IMR-90 (cell line): ENCODE measurements at regions not wholly inside any gene's neighbourhood (a gene's known extent, or its start where the extent isn't known, plus 50 kb on each side); places are given as distances from the start of the nearest gene placed in this dataset.

Experiments used
- ATAC-seq: fragments of 200-7000 bp; cut with Tn5 transposase; 2 replicates; pipeline ENCODE4 v1.9.1; 2020; ENCODE audit warnings: low read depth, mild to moderate bottlenecking, moderate library complexity
- BruUV-seq: library from RNA; stranded (reverse); fragments of 400-500 nt; replicated peaks from 2 replicates; lab custom pipeline; 2021; lab: Mats Ljungman, UMichigan
- CTCF ChIA-PET: fragments of 300-600 bp; formaldehyde crosslinking; extraction: SDS; loops from one replicate; lab custom pipeline; 2021; ENCODE audit warnings: antibody characterized with exemption; lab: Yijun Ruan, JAX
- POLR2A ChIA-PET: fragments of 300-600 bp; sonication (Branson Sonifier 250); formaldehyde crosslinking; loops from one replicate; lab custom pipeline; 2022; ENCODE audit warnings: antibody characterized with exemption; ENCODE audit not compliant: unreplicated experiment; lab: Charles Lee
- DNase-seq: peaks from one replicate; pipeline ENCODE4 v3.0.0; 2013
- H2AFZ ChIP-seq: replicated peaks from 2 replicates; pipeline ENCODE3; 2013; ENCODE audit warnings: low read length, mild to moderate bottlenecking; ENCODE audit not compliant: poor library complexity
- H2AK5ac ChIP-seq: 2 replicates; pipeline ENCODE4 v1.6.1; 2013; ENCODE audit warnings: low read depth, low read length, inconsistent platforms
- H2AK9ac ChIP-seq: replicated peaks from 2 replicates; pipeline ENCODE3; 2013; ENCODE audit warnings: mild to moderate bottlenecking, low read depth, low read length, moderate library complexity; ENCODE audit not compliant: poor library complexity
- H2BK120ac ChIP-seq: 2 replicates; pipeline ENCODE4 v1.6.1; 2013; ENCODE audit warnings: low read depth, low read length, inconsistent platforms
- H2BK15ac ChIP-seq: 3 replicates; pipeline ENCODE4 v1.6.1; 2013; ENCODE audit warnings: low read depth, low read length, inconsistent platforms
- H2BK20ac ChIP-seq: 2 replicates; pipeline ENCODE4 v1.6.1; 2013; ENCODE audit warnings: low read depth, mild to moderate bottlenecking, inconsistent platforms, low read length, moderate library complexity
- H2BK5ac ChIP-seq: 2 replicates; pipeline ENCODE4 v1.6.1; 2013; ENCODE audit warnings: mild to moderate bottlenecking, low read depth, low read length, inconsistent platforms; ENCODE audit not compliant: poor library complexity, severe bottlenecking
- H3K14ac ChIP-seq: replicated peaks from 2 replicates; pipeline ENCODE4 v1.6.1; 2013; ENCODE audit warnings: low read depth, low read length, inconsistent platforms
- H3K18ac ChIP-seq: 2 replicates; pipeline ENCODE4 v1.6.1; 2013; ENCODE audit warnings: low read depth, low read length, control low read depth
- H3K23ac ChIP-seq: 2 replicates; pipeline ENCODE4 v1.6.1; 2013; ENCODE audit warnings: low read depth, low read length, inconsistent platforms
- H3K27ac ChIP-seq: 2 replicates; pipeline ENCODE4 v1.5.1; 2013; ENCODE audit warnings: mild to moderate bottlenecking, control low read depth, low read length; ENCODE audit not compliant: insufficient read depth
- H3K27me3 ChIP-seq: 2 replicates; pipeline ENCODE4 v1.6.1; 2013; ENCODE audit warnings: low read length; ENCODE audit not compliant: control insufficient read depth, insufficient read depth
- H3K36me3 ChIP-seq: 2 replicates; pipeline ENCODE4 v1.6.1; 2013; ENCODE audit warnings: low read length, mixed read lengths; ENCODE audit not compliant: control insufficient read depth, insufficient read depth
- H3K4ac ChIP-seq: 2 replicates; pipeline ENCODE4 v1.6.1; 2013; ENCODE audit warnings: low read depth, low read length, inconsistent platforms
- H3K4me1 ChIP-seq: 2 replicates; pipeline ENCODE4 v1.6.1; 2013; ENCODE audit warnings: low read length, mixed read lengths; ENCODE audit not compliant: control insufficient read depth, insufficient read depth
- H3K4me2 ChIP-seq: 2 replicates; pipeline ENCODE4 v1.6.1; 2013; ENCODE audit warnings: low read depth, mild to moderate bottlenecking, control low read depth, low read length, moderate library complexity
- H3K4me3 ChIP-seq: 2 replicates; pipeline ENCODE4 v1.5.1; 2013; ENCODE audit warnings: low read depth, mild to moderate bottlenecking, control low read depth, low read length, moderate library complexity; ENCODE audit not compliant: insufficient read depth
- H3K56ac ChIP-seq: 2 replicates; pipeline ENCODE4 v1.6.1; 2013; ENCODE audit warnings: low read length, inconsistent platforms; ENCODE audit not compliant: insufficient read depth; ENCODE audit errors: extremely low read depth
- H3K79me1 ChIP-seq, 2 experiments: 2 replicates each; pipeline ENCODE4 v1.6.1; 2013; ENCODE audit warnings: low read length in 2 of 2, inconsistent platforms in 1 of 2, low read depth in 1 of 2
- H3K9ac ChIP-seq: 2 replicates; pipeline ENCODE4 v1.6.1; 2013; ENCODE audit warnings: low read depth, low read length, control low read depth
- H3K9me1 ChIP-seq: 2 replicates; pipeline ENCODE4 v1.6.1; 2013; ENCODE audit warnings: low read length, inconsistent platforms; ENCODE audit not compliant: insufficient read depth
- H3K9me3 ChIP-seq: 2 replicates; pipeline ENCODE4 v1.6.1; 2013; ENCODE audit warnings: low read length; ENCODE audit not compliant: control insufficient read depth, insufficient read depth
- H4K20me1 ChIP-seq: 2 replicates; pipeline ENCODE4 v1.6.1; 2013; ENCODE audit warnings: low read length, inconsistent platforms; ENCODE audit not compliant: insufficient read depth
- H4K5ac ChIP-seq: 2 replicates; pipeline ENCODE4 v1.6.1; 2013; ENCODE audit warnings: mild to moderate bottlenecking, low read depth, low read length, control low read depth
- H4K8ac ChIP-seq, 2 experiments: 2 replicates each; pipeline ENCODE4 v1.6.1; 2013; ENCODE audit warnings: low read depth in 2 of 2, low read length in 2 of 2, control low read depth in 1 of 2, inconsistent platforms in 1 of 2
- H4K91ac ChIP-seq: 2 replicates; pipeline ENCODE4 v1.6.1; 2013; ENCODE audit warnings: low read depth, low read length, inconsistent platforms; ENCODE audit not compliant: insufficient read depth
- FOS ChIP-seq: fragments of 150-350 bp; IDR thresholded peaks from 2 replicates; pipeline ENCODE4 v1.6.1; 2016; ENCODE audit warnings: low read depth, low read length
- NFE2L2 ChIP-seq: fragments of 150-350 bp; IDR thresholded peaks from 2 replicates; pipeline ENCODE4 v1.6.1; 2016; ENCODE audit warnings: low read depth, mild to moderate bottlenecking, low read length
- WGBS, 2 experiments: methylation state at CpG; one replicate each; pipeline versions ENCODE4 v1.1.5 to v1.1.7; 2013; ENCODE audit warnings: missing lambda C conversion rate in 2 of 2; ENCODE audit not compliant: insufficient read length in 1 of 2; ENCODE audit errors: extremely low coverage in 2 of 2; 5-methylcytosine and 5-hydroxymethylcytosine counted together
- dilution Hi-C: fragments of 300-500 bp; cut with HindIII; formaldehyde crosslinking; loops from one replicate; pipeline ENCODE4 v1.14.3; 2018; ENCODE audit warnings: low sequenced_read_pairs; ENCODE audit not compliant: unreplicated experiment
- in situ Hi-C: fragments of 300-500 bp; cut with MboI; formaldehyde crosslinking; loops from 3 replicates; pipeline ENCODE4 v1.14.3; 2019; ENCODE audit warnings: low sequenced_read_pairs, inconsistent platforms, mixed read lengths
- intact Hi-C: fragments of 100-400 bp; cut with micrococcal nuclease; formaldehyde crosslinking; loops from 2 replicates; pipeline ENCODE4 v1.10.0; 2022

GRCh38 chr1:71270394-71270915 lies 189.6 kb upstream of the ZRANB2 start:
- CTCF ChIA-PET, result no interaction called here
- Histone ChIP-seq H3K9me3 (no peaks in the 10 kb centered on the region), H3K18ac (no peak overlapping the region), H4K20me1 (no peaks in the 10 kb centered on the region), H2BK20ac (no peak overlapping the region), H2BK15ac (no peak overlapping the region), H3K79me1 (no peaks in the 10 kb centered on the region), H4K91ac (no peak overlapping the region), H3K23ac (no peak overlapping the region), H4K8ac (no peak overlapping the region), H4K5ac (no peak overlapping the region), H3K4me3 (no peak overlapping the region), H2BK120ac (no peak overlapping the region), H3K4ac (no peak overlapping the region), H3K9me1 (no peaks in the 10 kb centered on the region), H3K56ac (no peak overlapping the region), H3K27ac (no peak overlapping the region), H2BK5ac (no peak overlapping the region), H3K4me1 (no peaks in the 10 kb centered on the region), H3K14ac (no peak overlapping the region), H3K4me2 (no peak overlapping the region), H3K36me3 (no peaks in the 10 kb centered on the region), H3K27me3 (no peaks in the 10 kb centered on the region), H2AK9ac (no peak overlapping the region), H2AFZ (no peak overlapping the region), H2AK5ac (no peak overlapping the region), H3K9ac (no peak overlapping the region)
- POLR2A ChIA-PET, result no interaction called here
- WGBS, 2 experiments, result 51% methylated on average over 5 of the region's 8 CpGs; no CpG with 5 or more reads in 1 of the 2 experiments
- dilution Hi-C loops (no loop called here), intact Hi-C loops (no loop called here), in situ Hi-C loops (no loop called here)
- ATAC-seq, result no peak
- TF ChIP-seq NFE2L2 (no peak), FOS (no peak)
- BruUV-seq, result no TSS peak
- no peak for DNase-seq
